Anterior cingulate cortex (tissue), 58 donors: ENCODE measurements at regions not wholly inside any gene's neighbourhood (a gene's known extent, or its start where the extent isn't known, plus 50 kb on each side); places are given as distances from the start of the nearest gene placed in this dataset.
A peak's percentile ranks its signal among the peaks of the same experiment; 100 is the strongest.
"Not testable (repeated sequence)": the region's sequence is repeated elsewhere in the genome, so short reads cannot be mapped to it uniquely, and the experiment has no call there.

Experiments
- DNase-seq, 58 donors: peaks; one replicate each; lab custom pipeline; 2025; lab: John Stamatoyannopoulos, UW

DNA sequence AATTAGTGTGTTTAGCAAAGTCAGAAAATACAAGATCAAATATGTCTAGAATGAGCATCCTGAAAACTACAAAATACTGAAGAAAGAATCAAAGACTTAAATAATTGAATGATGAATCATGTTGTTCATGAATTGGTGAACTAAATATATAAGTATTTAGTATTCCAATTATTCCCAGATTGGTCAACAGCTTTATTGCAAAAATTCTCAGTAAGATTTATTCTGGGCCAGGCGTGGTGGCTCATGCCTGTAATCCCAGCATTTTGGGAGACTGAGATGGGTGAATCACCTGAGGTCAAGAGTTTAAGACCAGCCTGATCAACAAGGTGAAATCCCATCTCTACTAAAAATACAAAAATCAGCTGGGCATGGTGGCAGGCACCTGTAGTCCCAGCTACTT, 250.0 kb upstream of the NECTIN3 start:
- no peak for DNase-seq

GRCh38 chr3:110822971-110823370, 248.6 kb upstream of the NECTIN3 start:
- DNase-seq, result no peak

DNA sequence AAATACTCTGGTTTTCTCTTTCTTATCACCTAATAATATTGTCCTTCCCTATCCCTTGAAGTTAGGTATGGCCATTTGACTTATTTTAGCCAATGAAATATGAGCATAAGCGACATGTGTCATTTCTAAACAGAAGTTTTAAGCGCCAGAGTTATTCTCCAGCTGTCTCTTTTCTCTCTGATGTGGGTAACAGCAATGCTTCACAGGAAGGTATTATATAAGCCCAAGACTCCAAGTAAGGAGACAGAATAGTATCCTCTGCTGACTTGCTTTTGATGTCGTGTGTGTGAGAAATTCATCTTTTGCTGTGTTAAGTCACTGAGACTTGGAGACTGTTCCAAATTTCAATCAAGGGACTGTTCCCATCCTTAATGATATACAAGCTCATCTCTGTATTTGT, 224.6 kb upstream of the NECTIN3 start:
- DNase-seq, result no peak

- no peak for DNase-seq
These were observed 222.6 kb upstream of the NECTIN3 start for GRCh38 chr3:110849064-110849463.

GRCh38 chr3:110851736-110852135, 219.9 kb upstream of the NECTIN3 start:
- peak in 1 of 58 donors; percentile 3 for DNase-seq

- no peak for DNase-seq
These were observed 216.4 kb upstream of the NECTIN3 start for GRCh38 chr3:110855207-110855606.

GRCh38 chr3:110856916-110857315, 214.7 kb upstream of the NECTIN3 start:
- DNase-seq, result no peak

- no peak for DNase-seq
These were observed 213.1 kb upstream of the NECTIN3 start for GRCh38 chr3:110858549-110858948.

DNA sequence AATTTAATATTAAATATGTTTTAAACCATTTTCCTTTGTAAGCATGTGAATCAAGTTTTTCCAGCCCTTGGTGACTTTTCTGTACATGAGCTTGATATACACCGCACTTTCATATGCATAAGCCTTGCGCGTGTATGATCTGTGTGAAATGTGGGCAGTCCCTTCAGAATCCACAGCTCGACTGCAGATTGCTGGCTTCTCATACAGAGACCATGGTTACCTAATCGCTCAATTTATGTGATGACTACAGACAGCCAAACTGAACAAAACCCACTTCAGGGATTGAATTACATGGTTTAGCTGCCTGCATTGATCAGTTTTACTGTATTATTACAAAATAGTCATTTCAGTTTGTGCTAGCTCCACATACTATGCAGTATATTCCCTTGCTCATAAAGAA, 212.3 kb upstream of the NECTIN3 start:
- DNase-seq, result no peak

DNA sequence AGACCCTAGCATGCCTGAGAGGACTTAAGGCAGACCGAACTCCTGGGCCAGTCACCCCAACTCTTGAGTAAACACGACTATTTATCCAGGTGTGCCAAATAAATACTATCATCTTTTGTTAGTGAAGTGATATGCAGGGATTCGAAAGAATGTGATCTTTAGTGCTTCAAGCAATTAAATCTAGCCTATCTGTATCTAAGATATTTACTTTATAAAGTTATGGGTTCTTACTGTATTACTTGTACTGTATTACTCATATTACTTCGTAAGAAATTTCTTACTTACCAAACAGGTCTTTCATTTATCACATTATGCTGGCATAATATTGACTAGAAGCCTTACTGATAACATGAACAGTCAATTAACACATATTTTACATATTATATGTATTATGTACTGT, 211.6 kb upstream of the NECTIN3 start:
- no peak for DNase-seq

GRCh38 chr3:110865934-110866333, 205.7 kb upstream of the NECTIN3 start:
- no peak for DNase-seq

- no peak for DNase-seq
These were observed 203.5 kb upstream of the NECTIN3 start for GRCh38 chr3:110868106-110868505.

- DNase-seq, result no peak
These were observed 201.9 kb upstream of the NECTIN3 start for GRCh38 chr3:110869736-110870135.

- no peak for DNase-seq
These were observed 199.7 kb upstream of the NECTIN3 start for GRCh38 chr3:110871869-110872268.

GRCh38 chr3:110878692-110879091, 192.9 kb upstream of the NECTIN3 start:
- no peak for DNase-seq

GRCh38 chr3:110881069-110881468, 190.5 kb upstream of the NECTIN3 start:
- DNase-seq, result peak in 48 of 58 donors; percentile 1 to 55 (median 21)

- DNase-seq, result no peak
These were observed 185.3 kb upstream of the NECTIN3 start for GRCh38 chr3:110886222-110886893.

GRCh38 chr3:110887176-110887575, 184.4 kb upstream of the NECTIN3 start:
- no peak for DNase-seq

GRCh38 chr3:110888625-110889375, 182.8 kb upstream of the NECTIN3 start:
- not testable (repeated sequence) for DNase-seq

DNA sequence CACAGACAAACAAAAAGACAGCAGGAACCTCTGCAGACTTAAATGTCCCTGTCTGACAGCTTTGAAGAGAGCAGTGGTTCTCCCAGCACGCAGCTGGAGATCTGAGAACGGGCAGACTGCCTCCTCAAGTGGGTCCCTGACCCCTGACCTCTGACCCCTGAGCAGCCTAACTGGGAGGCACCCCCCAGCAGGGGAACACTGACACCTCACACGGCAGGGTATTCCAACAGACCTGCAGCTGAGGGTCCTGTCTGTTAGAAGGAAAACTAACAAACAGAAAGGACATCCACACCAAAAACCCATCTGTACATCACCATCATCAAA, 182.3 kb upstream of the NECTIN3 start:
- not testable (repeated sequence) for DNase-seq

DNA sequence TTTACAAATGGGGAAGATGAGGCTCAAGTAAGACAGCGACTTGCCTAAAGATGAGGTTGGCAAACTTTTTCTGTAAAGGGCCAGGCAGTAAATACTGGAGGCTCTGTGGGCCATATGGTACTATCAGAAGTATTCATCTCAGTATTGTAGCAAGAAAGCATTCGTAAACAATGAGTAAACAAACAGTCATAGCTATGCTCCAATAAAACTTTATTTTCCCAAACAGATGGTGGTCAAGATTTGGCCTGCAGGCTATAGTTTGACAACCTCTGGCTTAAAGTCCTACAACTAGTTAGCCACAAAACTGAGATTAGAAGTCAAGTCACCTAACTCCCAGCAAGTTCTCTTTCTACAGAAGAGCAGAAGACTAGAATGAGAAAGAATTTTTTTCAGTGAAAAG, 177.0 kb upstream of the NECTIN3 start:
- no peak for DNase-seq

DNA sequence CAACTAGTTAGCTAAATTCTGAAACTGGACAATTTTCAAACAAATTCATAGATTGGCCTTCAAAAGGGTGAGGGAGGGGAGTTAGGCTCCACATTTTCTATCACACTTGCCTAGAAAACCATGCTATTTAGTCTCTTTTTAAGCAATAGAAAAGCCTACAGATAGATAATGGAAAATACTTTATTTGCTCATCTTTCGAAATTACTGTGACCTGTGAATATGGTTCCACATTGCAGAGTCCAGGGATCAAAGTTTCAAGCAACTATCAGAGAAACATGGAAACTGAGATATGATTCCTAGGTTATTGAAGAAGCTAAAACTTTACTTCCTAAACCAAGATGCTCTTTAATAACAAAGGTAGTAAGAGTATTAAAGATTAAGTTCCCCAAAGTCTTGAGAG, 176.6 kb upstream of the NECTIN3 start:
- no peak for DNase-seq
